HG02588 (cell line): ENCODE measurements at regions not wholly inside any gene's neighbourhood (a gene's known extent, or its start where the extent isn't known, plus 50 kb on each side); places are given as distances from the start of the nearest gene placed in this dataset.
"Not testable (repeated sequence)": the region's sequence is repeated elsewhere in the genome, so short reads cannot be mapped to it uniquely, and the experiment has no call there.

ENCODE experiments used
- ATAC-seq: cut with Tn5 transposase; IDR thresholded peaks from one replicate; pipeline ENCODE4 v1.9.1; 2021; ENCODE audit warnings: mild to moderate bottlenecking, moderate library complexity; ENCODE audit not compliant: unreplicated experiment

DNA sequence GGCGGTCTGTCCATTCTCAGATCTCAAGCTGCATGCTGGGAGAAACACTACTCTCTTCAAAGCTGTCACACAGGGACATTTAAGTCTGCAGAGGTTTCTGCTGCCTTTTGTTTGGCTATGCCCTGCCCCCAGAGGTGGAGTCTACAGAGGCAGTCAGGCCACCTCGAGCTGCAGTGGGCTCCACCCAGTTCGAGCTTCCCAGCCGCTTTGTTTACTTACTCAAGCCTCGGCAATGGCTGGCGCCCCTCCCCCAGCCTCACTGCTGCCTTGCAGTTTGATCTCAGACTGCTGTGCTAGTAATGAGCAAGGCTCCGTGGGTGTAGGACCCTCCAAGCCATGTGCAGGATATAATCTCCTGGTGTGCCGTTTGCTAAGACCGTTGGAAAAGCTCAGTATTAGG is 486.1 kb downstream of the DTWD2 start:
- not testable (repeated sequence) for ATAC-seq

DNA sequence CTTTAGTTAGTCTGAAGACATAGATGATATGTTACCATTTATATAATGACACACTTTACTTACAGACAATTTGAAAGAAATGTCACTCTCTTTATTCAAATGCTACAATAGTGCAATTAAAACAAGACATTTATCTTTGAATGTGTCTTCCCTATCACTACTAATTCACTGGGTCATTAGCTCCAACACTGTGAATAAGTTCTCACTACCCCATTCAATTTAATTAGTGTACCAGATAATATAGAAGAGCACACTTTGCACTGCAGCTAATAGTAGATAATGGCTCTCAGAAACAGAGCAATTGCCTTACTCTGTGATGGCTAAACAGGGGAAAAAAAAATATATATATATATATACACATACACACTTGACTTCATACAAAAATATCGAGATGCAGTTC is 497.0 kb downstream of the DTWD2 start:
- no peak for ATAC-seq

DNA sequence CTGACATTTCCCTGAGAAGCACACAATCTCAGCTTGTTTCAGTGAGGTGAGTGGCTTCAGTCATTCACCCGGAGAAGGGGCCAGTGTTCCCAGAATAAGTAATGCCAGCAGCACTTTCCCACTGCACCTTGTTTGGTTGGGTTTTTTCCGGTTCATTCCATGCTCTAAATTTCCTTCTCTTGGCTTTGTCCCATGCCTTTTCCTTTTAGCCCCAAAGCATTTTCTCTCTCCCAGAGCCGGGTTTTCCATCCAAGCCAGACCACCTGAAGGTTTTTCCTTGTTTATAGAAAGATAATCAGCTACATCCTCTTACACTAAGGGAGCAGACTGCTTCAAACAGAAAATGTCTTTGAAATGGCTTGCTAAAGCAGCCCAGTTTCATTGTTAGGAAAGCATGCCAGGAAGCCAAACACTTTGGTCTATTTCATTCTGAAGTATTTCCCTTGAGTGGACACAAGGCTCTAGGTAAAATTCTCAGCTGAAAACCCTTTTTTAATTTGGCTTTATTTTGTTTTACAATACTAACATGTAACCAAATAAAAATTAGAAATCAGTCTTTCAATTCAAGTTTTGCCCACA is 501.6 kb downstream of the DTWD2 start:
- ATAC-seq: no peak

DNA sequence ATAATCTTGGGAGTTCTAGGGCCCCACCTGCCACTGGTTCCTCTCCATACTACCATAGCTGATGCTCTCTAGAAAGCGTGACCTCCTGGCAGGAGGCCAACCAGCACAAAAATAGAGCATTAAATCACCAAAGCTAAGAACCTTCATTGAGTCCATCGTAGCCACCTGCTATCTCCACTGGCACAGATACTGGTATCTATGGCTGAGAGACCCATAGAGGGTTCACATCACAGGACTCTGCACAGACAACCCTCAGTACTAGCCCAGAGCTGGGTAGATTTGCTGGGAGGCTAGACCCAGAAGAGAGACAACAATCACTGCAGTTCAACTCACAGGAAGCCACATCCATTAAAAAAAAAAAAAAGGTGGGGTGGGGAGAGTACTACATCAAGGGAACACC is 509.1 kb downstream of the DTWD2 start:
- ATAC-seq: no peak

DNA sequence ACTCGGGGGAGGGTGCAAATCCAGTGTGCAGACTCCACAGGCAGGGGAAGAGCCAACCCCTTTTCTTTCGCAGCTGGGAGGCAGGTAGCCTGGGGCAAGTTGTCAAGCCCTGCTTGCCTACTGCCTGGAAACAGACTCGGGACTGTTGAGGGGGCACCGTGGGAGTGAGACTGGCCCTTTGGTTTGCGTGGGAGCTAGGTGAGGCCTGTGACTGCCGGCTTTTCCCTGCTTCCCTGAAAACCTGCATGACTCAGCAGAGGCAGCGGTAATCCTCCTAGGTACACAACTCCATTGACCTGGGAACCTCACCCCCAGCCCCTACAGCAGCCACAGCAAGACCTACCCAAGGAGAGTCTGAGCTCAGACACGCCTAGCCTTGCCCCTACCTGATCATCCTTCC is 509.5 kb downstream of the DTWD2 start:
- ATAC-seq: no peak

DNA sequence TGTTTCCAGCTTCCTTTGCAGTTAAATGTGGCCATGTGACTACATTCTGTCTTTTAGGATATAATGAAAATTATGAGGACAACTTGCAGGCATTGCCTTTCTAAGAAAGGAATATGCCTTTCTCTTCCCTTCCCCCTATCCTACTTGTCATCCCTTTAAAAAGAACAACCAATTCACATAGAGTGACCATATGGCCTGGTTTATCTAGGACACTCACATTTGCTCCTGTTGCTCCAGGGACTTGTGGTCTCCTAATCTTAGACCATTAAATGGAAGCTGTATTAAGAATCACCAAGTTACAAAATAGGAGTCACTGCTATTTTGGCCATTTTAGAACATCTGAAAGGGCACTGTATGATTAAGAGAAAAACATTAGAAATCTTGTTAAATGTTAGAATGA is 520.3 kb downstream of the DTWD2 start:
- no peak for ATAC-seq

DNA sequence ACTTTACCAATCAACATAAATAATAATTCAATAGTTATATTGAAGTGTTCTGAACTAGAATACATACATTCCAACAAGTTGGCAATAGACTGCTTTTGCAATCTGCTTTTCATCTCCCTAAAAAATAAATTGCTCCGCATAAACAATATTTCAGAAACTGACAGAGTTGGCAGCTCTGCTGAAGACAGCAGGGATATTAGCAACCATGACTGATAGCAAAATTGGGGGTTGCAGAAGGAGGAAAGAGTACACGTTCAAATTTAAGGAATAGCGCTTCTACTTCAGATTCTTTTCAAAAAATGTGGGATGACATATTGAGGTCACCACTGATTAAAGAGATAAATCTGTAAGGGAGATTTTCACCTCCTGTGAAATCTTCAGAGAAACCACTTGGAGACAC is 521.2 kb downstream of the DTWD2 start:
- no peak for ATAC-seq

DNA sequence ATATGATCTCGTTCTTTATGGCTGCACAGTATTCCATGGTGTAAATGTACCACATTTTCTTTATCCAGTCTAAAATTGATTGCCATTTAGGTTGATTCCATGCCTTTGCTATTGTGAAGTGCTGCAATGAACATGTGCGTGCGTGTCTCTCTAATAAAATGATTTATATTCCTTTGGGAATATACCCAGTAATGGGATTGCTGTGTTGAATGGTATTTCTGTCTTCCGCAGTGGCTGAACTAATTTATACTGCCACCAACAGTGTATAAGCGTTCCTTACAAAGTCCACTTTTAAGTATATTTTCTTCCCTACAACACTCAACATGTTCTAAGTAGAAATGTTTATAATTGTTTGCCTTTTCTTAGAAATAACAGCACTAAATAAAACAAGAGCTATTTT is 521.9 kb downstream of the DTWD2 start:
- no peak for ATAC-seq

DNA sequence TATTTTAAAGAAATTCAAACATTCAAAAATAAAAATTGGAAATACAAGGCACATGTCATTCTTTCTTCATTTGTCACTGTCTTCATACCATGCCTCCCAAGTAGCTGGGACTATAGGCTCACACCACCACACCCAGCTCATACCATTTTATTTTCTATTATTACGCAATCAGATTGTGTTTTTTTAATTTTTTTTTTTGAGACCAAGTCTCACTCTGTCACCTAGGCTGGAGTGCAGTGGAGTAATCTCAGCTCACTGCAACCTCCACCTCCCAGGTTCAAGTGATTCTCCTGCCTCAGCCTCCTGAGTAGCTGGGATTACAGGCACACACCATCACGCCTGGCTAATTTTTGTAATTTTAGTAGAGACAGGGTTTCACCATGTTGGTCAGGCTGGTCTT is 526.1 kb downstream of the DTWD2 start:
- ATAC-seq: not testable (repeated sequence)

DNA sequence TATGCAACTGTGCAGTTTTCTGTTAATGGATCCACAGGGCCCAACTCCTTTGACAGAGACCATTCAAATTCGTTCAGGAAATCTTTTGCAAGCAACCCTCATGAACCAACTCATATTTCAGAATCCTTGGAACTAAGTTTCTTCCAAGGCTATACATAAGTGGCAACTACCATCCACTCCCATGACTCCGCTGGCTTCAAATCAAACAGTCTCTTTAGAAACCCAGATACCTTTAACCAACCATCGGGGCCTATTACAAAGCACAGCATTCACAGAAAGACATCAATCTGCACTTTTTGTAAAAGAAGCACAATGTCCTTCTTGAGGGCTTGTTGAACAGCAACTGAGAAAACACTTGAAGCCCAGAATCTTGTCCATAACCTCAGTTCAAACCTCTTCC is 526.9 kb downstream of the DTWD2 start:
- ATAC-seq: no peak

DNA sequence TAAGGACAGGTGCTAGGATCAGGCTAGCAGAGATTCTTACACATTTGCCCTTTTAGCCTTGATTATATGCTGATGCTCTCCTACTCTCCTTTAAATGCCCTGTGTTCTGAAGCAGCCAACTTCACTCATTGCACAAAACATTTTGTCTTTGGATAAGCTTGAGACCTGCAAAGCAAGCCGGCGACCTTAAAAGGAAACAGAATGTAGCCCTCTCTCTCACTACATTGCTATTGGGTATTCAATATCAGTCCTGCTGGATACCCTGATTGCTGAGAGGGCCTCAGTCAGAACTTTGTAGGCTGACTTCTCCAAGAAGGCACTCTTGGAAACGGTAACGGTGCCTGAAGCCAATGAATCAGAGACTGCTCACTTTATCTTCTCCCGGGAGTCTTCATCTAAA is 528.9 kb downstream of the DTWD2 start:
- ATAC-seq: no peak

DNA sequence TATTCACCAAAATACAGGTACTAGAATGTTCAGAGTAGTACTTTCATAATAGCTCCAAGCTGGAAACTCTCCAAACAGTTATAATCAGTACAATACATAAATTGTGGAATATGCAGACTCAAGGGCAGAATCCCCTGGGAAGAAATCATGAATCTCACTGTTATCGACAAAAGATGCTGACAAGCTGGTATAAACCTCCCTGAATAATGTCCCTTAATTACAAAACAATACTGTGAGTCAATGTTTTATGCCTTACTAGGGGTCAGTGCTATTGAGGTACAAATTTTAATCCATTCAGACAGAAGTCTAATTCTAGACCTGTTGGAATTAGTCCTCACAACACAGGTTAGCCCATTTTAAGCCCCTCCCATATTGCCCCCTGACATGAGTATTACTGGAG is 532.3 kb downstream of the DTWD2 start:
- ATAC-seq: no peak

DNA sequence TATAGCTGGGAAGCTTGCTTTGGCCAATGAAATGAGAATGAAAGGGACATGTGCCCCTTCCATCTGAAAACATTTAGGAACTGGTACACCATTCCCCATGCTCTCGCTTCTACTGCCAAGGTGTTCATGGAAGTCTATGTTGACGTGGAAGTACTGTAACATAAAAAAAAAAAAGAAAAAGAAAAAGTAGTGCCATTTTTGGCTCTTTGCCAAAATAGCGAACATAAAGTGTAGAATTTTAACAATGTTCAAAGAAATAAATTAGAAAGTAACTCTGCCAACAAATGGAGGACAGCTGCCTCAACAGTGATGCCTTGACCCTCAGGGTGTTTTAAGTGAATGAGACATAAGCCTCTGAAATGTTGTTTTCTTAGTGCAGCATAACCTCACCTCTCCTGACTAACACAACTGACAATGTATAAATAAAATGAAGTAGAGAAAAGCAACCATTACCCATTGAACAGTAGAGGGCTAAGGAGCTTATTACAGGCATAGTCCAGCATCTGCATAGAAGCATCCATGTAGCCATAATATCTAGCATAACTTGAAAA is 536.6 kb downstream of the DTWD2 start:
- ATAC-seq: no peak

DNA sequence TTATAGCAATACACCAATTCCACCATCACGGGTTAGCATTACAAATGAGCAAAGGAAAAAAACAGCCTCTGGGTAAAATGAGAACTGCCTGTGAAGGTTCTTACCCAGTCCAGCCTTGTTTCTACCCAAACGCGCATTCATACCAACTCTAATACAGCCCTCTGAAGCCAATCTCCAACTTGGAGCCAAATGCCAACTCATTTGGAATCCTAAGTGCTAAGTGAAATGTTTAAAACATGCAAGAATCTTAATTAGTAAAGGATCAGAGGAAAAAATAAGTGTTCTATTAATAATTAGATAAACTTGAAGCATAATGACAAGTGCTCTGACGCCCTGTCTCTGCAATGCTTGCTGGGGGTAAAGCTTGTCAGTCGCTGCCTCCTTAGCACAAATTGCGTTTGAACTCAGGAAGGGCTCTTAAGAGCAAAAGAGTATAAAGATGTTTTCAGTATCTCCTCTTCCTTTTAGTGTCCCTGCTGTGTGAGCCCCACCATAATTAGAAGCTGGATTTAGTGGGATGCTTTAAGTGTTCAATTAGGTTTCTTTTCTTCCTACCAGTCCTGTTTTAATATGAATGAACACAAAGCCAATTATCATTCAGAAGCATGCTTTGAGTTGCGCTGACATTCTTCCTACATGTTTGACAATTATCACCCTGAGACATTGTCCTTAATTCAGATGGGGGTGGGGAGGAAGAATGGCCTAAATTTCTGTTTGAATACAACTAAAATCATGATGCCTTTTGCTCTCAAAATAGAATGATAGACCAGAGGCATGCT is 537.6 kb downstream of the DTWD2 start:
- no peak for ATAC-seq

DNA sequence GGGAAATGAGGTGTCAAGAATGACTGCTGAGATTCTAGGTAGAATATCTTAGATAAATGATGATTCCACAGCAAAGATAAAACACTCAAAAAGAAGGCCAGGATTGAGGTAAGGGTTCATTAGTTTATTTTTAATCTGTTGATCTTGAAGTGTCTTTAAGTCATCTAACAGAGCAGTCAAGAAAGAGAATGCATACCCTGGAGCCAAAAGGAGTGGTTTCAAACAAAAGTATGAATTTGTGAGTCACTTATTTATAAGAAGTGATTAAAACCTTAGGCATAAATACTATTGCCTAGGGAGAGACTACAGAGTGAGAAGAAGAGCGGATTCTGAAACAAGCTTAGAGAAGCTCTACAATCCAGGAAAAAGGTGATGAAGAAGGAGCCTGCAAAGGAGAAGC is 541.0 kb downstream of the DTWD2 start:
- no peak for ATAC-seq

DNA sequence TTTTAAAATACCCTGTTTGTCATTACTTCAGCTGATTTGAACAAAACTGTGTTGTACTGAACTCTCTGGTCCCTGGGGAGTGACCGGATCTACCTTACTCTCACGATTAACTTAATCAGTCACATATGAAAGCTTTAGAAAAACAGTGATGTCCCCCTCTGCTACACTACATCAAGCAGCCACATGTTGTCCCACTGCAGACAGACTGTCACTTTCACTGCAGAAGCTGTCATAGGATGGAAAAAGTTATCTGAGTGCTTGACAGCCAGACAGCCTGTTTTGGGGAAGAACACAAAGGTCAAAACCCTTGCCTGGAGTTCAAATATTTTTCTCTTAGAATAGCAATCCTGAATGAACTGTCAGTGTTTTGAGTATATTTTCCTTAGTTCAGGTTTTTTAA is 546.4 kb downstream of the DTWD2 start:
- ATAC-seq: no peak

DNA sequence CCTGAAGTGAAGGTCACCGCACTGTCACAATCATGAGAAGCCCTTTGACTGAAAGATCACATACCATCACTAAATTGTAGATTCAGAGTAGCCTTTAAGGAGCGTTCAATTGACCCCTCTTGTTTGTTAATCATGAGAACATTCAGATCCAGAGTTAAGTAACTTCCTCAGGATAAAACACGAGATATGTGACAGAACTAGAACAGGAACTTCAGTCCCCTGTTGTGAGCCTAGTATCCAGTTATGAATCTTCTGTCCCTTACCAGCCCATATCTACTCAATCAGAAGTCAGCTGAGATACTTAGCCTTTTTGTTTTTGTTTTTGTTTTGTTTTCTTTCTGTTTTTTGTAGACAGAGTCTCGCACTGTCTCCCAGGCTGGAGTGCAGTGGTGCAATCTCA is 547.3 kb downstream of the DTWD2 start:
- ATAC-seq: no peak

DNA sequence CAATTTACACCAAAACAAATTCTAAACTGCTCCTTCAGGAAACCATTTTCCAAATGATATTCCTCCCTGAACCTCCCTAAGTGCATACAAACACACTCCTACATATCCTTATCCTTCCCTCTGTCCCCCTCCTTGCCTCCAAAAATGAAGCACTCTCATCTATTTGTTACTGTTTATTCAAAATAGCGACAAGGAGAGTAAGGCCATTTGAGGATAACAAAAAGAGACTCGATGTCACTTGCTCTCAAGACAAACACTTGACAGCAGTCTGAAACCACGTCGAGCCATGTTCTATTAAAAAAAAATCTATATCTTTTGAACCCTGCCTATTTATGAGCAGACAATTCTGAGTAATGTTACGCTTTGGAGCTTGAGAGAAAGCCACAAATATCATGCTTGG is 547.9 kb downstream of the DTWD2 start:
- no peak for ATAC-seq

DNA sequence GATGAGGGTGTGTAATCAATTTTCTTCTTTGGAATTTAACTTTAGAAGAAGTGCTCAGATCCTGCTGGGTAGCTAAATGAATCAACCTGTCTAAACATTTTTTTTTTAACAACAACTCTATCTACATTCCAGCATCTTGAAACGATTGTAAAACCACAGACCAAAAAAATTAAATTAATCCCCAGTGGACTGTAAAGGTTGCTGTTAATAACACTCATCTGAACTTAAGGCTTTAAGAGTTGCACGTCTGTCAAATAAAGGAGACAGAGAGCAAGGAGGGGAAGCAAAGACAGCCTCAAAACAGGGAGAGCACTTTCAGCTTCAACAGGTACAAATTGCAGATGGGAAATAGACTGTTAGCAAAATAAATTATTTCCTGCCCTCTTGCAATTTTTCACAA is 548.5 kb downstream of the DTWD2 start:
- no peak for ATAC-seq

DNA sequence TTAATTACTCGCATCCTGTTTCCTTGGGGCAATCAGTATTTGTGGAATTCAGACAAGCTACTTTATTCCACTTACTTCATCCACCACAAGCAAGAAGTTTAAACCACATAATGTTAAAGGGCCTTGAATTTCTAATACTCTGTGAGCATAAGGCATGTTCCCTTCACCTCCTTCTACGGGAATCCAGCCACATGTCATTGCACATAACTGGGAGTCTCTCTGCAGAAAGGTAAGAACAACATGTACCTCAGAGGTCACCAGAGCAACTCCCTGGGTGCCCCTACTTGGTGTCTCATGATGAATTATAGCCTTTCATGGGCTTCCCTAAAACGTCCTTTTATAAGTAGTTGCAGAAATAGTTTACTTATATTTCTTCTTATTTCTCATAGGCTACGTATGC is 553.2 kb downstream of the DTWD2 start:
- ATAC-seq: no peak

DNA sequence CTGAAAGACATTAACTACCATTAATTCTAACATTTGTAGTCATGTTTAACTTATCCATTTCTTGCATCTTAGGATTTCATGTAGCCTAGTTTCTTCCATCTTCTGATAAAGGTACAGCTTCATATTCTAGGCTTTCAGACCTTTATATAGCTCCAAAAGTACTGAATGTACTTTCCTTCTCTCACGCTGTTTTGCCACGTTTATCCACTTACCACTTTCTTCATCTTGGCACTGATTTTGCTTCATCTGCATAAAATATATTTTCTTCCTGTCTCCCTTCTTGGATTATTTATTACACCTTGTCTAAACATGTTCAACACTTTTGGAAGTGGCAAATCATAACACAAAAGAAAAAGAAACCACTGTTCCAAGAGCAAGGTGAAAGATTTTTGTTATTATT is 553.8 kb downstream of the DTWD2 start:
- ATAC-seq: no peak

DNA sequence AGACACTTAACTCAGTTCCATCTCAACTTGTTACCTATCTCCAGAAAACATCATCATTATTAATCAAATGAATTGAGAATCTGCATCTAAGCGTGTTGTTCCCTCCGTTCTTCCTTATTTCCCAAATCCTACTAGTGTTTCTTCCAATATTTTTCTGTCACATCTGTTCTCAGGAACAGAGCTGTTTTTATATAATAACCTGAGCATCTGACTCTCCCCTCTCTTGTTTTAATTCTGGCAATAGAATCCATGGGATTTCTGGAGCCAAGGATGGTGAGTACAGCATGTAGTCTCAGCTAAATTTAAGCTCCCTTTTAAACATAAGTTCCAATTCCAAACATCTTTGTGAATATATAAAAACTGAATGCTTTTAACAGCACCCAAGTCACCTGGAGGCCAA is 558.3 kb downstream of the DTWD2 start:
- no peak for ATAC-seq

DNA sequence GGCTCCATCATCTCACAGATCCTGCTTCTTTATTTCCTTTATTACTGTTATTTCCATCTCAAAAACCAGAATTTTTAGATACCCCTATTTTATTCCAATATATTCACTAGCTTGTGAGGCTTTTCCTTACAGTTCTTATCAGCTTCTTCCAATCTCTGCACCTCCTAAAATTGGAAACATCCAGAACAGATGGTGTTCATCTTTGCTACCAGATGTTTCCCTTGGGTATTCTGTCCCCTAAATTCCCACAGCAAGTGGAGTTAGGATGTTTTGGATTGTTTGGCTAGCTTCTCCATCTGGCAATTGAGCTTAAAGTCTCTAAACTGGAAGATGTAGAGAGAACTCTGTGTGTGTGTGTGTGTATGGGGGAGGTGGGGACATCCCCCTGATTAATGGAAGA is 580.4 kb downstream of the DTWD2 start:
- ATAC-seq: no peak
